ENCODE measurements at regions not wholly inside any gene's neighbourhood (a gene's known extent, or its start where the extent isn't known, plus 50 kb on each side); places are given as distances from the start of the nearest gene placed in this dataset.

DNA sequence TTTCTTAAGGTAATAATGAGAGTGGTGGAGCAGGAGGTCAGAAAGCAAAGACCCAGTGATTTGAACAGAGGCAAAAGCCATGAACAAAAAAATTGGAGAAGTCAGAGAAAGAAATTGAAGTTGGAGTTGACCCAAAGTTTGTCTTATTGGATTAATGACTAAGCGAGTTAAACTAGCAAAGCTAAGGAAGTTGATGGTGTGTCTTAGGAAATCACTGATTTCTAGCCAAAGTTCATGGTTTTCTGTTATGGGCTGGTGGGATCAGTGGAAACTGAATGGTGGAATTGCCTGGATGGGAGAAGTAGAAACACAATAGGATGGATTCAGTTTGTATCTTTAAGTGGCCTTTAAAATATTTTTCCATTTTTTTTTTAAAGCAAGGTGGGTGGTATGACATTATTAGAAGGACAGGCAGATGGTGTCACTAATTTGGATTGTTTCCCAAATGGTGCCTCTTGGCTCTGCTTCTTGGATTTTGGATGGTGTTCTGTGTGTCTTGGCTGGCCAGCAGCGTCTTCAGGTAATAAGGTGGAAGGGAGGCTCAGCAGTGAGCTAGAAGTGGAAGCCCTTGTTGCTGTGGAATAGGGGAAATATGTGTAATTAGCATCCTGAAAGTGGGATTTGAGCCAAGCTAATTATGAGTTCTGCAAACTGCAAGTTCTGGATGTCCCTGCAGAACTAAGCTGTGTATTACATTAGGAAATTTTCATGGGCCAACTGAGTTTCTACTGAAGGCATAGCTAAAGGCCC, 302.9 kb downstream of the LMO7 start:
- TF ChIP-seq, protein P1, sequence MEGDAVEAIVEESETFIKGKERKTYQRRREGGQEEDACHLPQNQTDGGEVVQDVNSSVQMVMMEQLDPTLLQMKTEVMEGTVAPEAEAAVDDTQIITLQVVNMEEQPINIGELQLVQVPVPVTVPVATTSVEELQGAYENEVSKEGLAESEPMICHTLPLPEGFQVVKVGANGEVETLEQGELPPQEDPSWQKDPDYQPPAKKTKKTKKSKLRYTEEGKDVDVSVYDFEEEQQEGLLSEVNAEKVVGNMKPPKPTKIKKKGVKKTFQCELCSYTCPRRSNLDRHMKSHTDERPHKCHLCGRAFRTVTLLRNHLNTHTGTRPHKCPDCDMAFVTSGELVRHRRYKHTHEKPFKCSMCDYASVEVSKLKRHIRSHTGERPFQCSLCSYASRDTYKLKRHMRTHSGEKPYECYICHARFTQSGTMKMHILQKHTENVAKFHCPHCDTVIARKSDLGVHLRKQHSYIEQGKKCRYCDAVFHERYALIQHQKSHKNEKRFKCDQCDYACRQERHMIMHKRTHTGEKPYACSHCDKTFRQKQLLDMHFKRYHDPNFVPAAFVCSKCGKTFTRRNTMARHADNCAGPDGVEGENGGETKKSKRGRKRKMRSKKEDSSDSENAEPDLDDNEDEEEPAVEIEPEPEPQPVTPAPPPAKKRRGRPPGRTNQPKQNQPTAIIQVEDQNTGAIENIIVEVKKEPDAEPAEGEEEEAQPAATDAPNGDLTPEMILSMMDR (IDR thresholded peaks at IDR 0.05; ENCODE audit: insufficient read depth, low read depth, low read length): no peak
- TF ChIP-seq EZH2 (IDR thresholded peaks at IDR 0.05; ENCODE audit: insufficient read depth, low read length): no peak
